Panc1 (cell line): ENCODE measurements at regions not wholly inside any gene's neighbourhood (a gene's known extent, or its start where the extent isn't known, plus 50 kb on each side); places are given as distances from the start of the nearest gene placed in this dataset.

Experiments used
- ATAC-seq: fragments of 200-7000 bp; cut with Tn5 transposase; 2 replicates; pipeline ENCODE4 v1.9.1; 2020; ENCODE audit warnings: mild to moderate bottlenecking, moderate library complexity
- BruUV-seq: library from RNA; stranded (reverse); fragments of 400-500 nt; replicated peaks from 2 replicates; lab custom pipeline; 2021; lab: Mats Ljungman, UMichigan
- CTCF ChIA-PET: fragments of 300-600 bp; sonication (Branson Sonifier 250); formaldehyde crosslinking; loops from one replicate; lab custom pipeline; 2022; ENCODE audit warnings: antibody characterized with exemption; lab: Charles Lee
- POLR2A ChIA-PET: fragments of 300-600 bp; sonication (Branson Sonifier 250); formaldehyde crosslinking; loops from one replicate; lab custom pipeline; 2022; ENCODE audit warnings: antibody characterized with exemption; lab: Charles Lee
- DNase-seq: peaks from one replicate; pipeline ENCODE4 v3.0.0-alpha.2; 2010; ENCODE audit warnings: low read depth, low spot score
- H3K27ac ChIP-seq: 2 replicates; pipeline ENCODE4 v1.5.1; 2011; ENCODE audit warnings: mild to moderate bottlenecking, low read length, inconsistent platforms
- H3K27me3 ChIP-seq: fragments of 200-500 bp; sonication (Bioruptor generic); 2 replicates; pipeline ENCODE4 v1.6.0; 2014; ENCODE audit warnings: low read length, inconsistent platforms; ENCODE audit not compliant: control insufficient read depth, insufficient read depth
- H3K36me3 ChIP-seq: fragments of 200-500 bp; sonication (Bioruptor generic); 2 replicates; pipeline ENCODE4 v1.5.1; 2014; ENCODE audit warnings: inconsistent platforms, mild to moderate bottlenecking, low read length, moderate library complexity; ENCODE audit not compliant: control insufficient read depth, insufficient read depth
- H3K4me1 ChIP-seq: 2 replicates; pipeline ENCODE4 v1.5.1; 2011; ENCODE audit warnings: inconsistent platforms, mild to moderate bottlenecking, low read length, moderate library complexity; ENCODE audit not compliant: control insufficient read depth, insufficient read depth
- H3K4me3 ChIP-seq, 2 experiments: 2 replicates each; pipeline ENCODE4 v1.5.1; 2011 to 2012; ENCODE audit warnings: low read depth in 2 of 2, low read length in 2 of 2, mild to moderate bottlenecking in 2 of 2, inconsistent platforms in 1 of 2, moderate library complexity in 1 of 2
- H3K9me3 ChIP-seq: fragments of 200-500 bp; sonication (Bioruptor generic); 2 replicates; pipeline ENCODE4 v1.5.1; 2014; ENCODE audit warnings: low read depth, mild to moderate bottlenecking, inconsistent platforms, low read length, moderate library complexity; ENCODE audit not compliant: control insufficient read depth, insufficient read depth
- POLR2AphosphoS5 ChIP-seq: IDR thresholded peaks from 2 replicates; pipeline ENCODE4 v1.6.1; 2012; ENCODE audit warnings: mild to moderate bottlenecking, low read depth, low read length, moderate library complexity
- SIN3A ChIP-seq: IDR thresholded peaks from 2 replicates; pipeline ENCODE4 v1.6.1; 2012; ENCODE audit warnings: low read depth, mild to moderate bottlenecking, low read length, moderate library complexity, borderline replicate concordance; ENCODE audit not compliant: insufficient read depth
- TCF7L2 ChIP-seq: IDR thresholded peaks from 2 replicates; pipeline ENCODE4 v1.6.1; 2011; ENCODE audit warnings: mild to moderate bottlenecking, low read depth, low read length, inconsistent platforms
- in situ Hi-C: cut with HindIII; loops from 2 replicates; pipeline ENCODE4 v1.10.0; 2016; ENCODE audit warnings: low sequenced_read_pairs, low pct_unique_long_range_greater_than_20kb
- intact Hi-C: fragments of 100-400 bp; cut with micrococcal nuclease; formaldehyde crosslinking; loops from one replicate; pipeline ENCODE4 v1.10.0; 2022; ENCODE audit not compliant: unreplicated experiment
- TF ChIP-seq, protein P1 (sequence below), 2 experiments: IDR thresholded peaks; 2 replicates each; pipeline ENCODE4 v1.6.1; 2011 to 2012; ENCODE audit warnings: low read depth in 2 of 2, control low read depth in 1 of 2, low read length in 1 of 2, mild to moderate bottlenecking in 1 of 2, moderate library complexity in 1 of 2; ENCODE audit not compliant: insufficient read depth in 1 of 2
- TF ChIP-seq, protein P2 (sequence below): fragments of 450-650 bp; IDR thresholded peaks from 2 replicates; pipeline ENCODE4 v1.5.1; 2017; ENCODE audit warnings: mild to moderate bottlenecking

DNA sequence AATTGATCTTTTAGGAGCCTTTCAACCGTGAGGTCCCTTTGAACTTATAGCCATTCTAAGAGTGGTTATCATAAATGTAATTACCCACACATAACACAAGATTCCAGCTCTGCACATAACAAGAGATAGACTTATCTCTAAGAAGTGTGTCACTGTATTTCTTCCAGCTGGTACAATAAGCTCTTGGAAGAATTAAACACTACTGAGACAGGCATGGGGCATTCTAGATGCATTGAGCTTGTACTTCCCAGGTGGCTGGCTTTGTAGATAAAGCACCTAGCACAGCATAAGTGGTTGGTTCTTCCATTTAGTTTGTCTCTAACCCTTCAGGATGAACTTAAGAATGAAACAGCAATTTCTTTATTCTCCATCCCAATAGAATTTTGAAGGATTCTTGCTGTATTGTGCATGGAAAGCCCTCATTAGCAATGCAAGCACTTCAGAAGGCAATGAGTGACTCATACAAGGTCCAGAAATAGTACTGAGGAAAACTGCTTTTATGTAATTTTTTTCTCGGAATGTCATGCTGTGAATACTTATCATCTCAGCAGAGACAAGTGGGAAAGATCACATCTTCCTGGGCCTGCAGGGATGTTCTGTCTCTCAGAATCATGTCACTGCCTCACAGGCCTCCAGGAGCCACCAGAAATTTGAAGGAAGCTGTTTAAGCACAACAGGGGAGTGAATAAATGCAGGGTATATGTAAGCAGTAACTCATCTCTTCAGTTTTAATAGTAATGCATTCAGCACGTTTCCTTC lies 91.1 kb upstream of the CD180 start:
- TF ChIP-seq SIN3A (no peak), TCF7L2 (no peak), POLR2AphosphoS5 (no peak)
- TF ChIP-seq, protein P1, sequence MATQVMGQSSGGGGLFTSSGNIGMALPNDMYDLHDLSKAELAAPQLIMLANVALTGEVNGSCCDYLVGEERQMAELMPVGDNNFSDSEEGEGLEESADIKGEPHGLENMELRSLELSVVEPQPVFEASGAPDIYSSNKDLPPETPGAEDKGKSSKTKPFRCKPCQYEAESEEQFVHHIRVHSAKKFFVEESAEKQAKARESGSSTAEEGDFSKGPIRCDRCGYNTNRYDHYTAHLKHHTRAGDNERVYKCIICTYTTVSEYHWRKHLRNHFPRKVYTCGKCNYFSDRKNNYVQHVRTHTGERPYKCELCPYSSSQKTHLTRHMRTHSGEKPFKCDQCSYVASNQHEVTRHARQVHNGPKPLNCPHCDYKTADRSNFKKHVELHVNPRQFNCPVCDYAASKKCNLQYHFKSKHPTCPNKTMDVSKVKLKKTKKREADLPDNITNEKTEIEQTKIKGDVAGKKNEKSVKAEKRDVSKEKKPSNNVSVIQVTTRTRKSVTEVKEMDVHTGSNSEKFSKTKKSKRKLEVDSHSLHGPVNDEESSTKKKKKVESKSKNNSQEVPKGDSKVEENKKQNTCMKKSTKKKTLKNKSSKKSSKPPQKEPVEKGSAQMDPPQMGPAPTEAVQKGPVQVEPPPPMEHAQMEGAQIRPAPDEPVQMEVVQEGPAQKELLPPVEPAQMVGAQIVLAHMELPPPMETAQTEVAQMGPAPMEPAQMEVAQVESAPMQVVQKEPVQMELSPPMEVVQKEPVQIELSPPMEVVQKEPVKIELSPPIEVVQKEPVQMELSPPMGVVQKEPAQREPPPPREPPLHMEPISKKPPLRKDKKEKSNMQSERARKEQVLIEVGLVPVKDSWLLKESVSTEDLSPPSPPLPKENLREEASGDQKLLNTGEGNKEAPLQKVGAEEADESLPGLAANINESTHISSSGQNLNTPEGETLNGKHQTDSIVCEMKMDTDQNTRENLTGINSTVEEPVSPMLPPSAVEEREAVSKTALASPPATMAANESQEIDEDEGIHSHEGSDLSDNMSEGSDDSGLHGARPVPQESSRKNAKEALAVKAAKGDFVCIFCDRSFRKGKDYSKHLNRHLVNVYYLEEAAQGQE (IDR thresholded peaks at IDR 0.05; ENCODE audit: insufficient read depth in 1 of 2, low read depth in 2 of 2, low read length in 1 of 2): no peak
- TF ChIP-seq, protein P2, sequence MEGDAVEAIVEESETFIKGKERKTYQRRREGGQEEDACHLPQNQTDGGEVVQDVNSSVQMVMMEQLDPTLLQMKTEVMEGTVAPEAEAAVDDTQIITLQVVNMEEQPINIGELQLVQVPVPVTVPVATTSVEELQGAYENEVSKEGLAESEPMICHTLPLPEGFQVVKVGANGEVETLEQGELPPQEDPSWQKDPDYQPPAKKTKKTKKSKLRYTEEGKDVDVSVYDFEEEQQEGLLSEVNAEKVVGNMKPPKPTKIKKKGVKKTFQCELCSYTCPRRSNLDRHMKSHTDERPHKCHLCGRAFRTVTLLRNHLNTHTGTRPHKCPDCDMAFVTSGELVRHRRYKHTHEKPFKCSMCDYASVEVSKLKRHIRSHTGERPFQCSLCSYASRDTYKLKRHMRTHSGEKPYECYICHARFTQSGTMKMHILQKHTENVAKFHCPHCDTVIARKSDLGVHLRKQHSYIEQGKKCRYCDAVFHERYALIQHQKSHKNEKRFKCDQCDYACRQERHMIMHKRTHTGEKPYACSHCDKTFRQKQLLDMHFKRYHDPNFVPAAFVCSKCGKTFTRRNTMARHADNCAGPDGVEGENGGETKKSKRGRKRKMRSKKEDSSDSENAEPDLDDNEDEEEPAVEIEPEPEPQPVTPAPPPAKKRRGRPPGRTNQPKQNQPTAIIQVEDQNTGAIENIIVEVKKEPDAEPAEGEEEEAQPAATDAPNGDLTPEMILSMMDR: no peak
- in situ Hi-C loops (no loop called here), intact Hi-C loops (no loop called here)
- Histone ChIP-seq H3K9me3 (no peaks in the 10 kb centered on the region), H3K27me3 (no peaks in the 10 kb centered on the region), H3K36me3 (no peaks in the 10 kb centered on the region), H3K27ac (no peak overlapping the region), H3K4me1 (no peaks in the 10 kb centered on the region), H3K4me3 (no peak overlapping the region)
- CTCF ChIA-PET: no interaction called here
- ATAC-seq: no peak
- no peak for DNase-seq
- POLR2A ChIA-PET: no interaction called here
- no TSS peak for BruUV-seq

DNA sequence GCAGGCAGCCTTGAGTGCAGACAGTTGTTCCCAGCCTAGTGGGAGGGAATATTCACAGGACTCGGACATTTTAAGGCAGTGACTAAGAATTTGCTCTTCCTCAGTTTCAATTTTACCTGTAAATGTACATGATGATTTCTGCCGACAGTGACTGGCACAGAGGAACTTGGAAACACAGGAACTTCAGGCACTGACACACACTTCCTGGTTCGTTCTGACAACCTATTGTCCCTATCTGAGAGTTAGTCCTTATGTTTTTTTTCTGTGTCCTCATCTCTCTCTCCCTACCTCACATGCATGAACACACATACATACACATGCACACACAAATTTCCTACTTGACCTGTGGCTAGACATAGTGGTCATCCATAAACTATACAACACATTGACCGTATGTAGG lies 89.4 kb upstream of the CD180 start:
- in situ Hi-C loops: no loop called here
- Histone ChIP-seq H3K4me3 (no peak overlapping the region), H3K4me1 (no peaks in the 10 kb centered on the region), H3K9me3 (no peaks in the 10 kb centered on the region), H3K27me3 (no peaks in the 10 kb centered on the region; the same call in 1 of the 2 replicates), H3K27ac (no peak overlapping the region), H3K36me3 (no peaks in the 10 kb centered on the region)
- no TSS peak for BruUV-seq
- intact Hi-C loops: no loop called here
- CTCF ChIA-PET: no interaction called here
- TF ChIP-seq SIN3A: no peak
- TF ChIP-seq, protein P2: no peak
- TF ChIP-seq, protein P1 (IDR thresholded peaks at IDR 0.05; ENCODE audit: insufficient read depth in 1 of 2, low read depth in 2 of 2, low read length in 1 of 2): no peak
- TF ChIP-seq TCF7L2: no peak
- TF ChIP-seq POLR2AphosphoS5: no peak
- ATAC-seq (no peak), DNase-seq (no peak)
- POLR2A ChIA-PET: no interaction called here
